ENCODE measurements at regions not wholly inside any gene's neighbourhood (a gene's known extent, or its start where the extent isn't known, plus 50 kb on each side); places are given as distances from the start of the nearest gene placed in this dataset.

- H3K4me1 Mint-ChIP-seq (ENCODE audit: low read depth, unreplicated experiment): no peaks in the 10 kb centered on the region
- H2AFZ ChIP-seq (ENCODE audit: low read depth, low read length): no peak overlapping the region
- FAIRE-seq (no peak), DNase-seq (ENCODE audit: low read depth) (no peak)
- H3K27ac Mint-ChIP-seq (ENCODE audit: unreplicated experiment): no peak overlapping the region
- no peaks in the 10 kb centered on the region for H3K27me3 Mint-ChIP-seq (ENCODE audit: low read depth, unreplicated experiment)
- H3K4me3 Mint-ChIP-seq (ENCODE audit: unreplicated experiment): no peak overlapping the region
- H3K9me3 Mint-ChIP-seq (ENCODE audit: unreplicated experiment): no peaks in the 10 kb centered on the region
- TF ChIP-seq EZH2 (IDR thresholded peaks at IDR 0.05; ENCODE audit: insufficient read depth, low read length) (no peak), CTCF (IDR thresholded peaks at IDR 0.05; ENCODE audit: insufficient read depth, low read depth, low read length) (no peak)
- no peaks in the 10 kb centered on the region for H3K36me3 Mint-ChIP-seq (ENCODE audit: low read depth, unreplicated experiment)
- no peaks in the 10 kb centered on the region for H4K20me1 ChIP-seq (ENCODE audit: insufficient read depth, low read length)
- H3K9me3 ChIP-seq (ENCODE audit: insufficient read depth, low read depth, low read length): no peaks in the 10 kb centered on the region
- H3K27me3 ChIP-seq (ENCODE audit: insufficient read depth, low read length): no peaks in the 10 kb centered on the region
- H3K4me2 ChIP-seq (ENCODE audit: low read length): no peak overlapping the region
- no peak overlapping the region for H3K27ac ChIP-seq (ENCODE audit: low read depth, low read length)
- no peak overlapping the region for H3K4me3 ChIP-seq (ENCODE audit: insufficient read depth, low read depth, low read length)
- H3K9ac ChIP-seq (ENCODE audit: low read length): no peak overlapping the region
- H3K79me2 ChIP-seq (ENCODE audit: insufficient read depth, low read length): no peaks in the 10 kb centered on the region
- no peaks in the 10 kb centered on the region for H3K36me3 ChIP-seq (ENCODE audit: insufficient read depth, low read length)
- H3K4me1 ChIP-seq (ENCODE audit: insufficient read depth, low read length): no peaks in the 10 kb centered on the region
Measured at GRCh38 chr3:162802228-162802965, 1305.8 kb downstream of the OTOL1 start.

- no peaks in the 10 kb centered on the region for H3K9me3 ChIP-seq (ENCODE audit: insufficient read depth, low read depth, low read length)
- no peak overlapping the region for H3K4me2 ChIP-seq (ENCODE audit: low read length)
- FAIRE-seq (no peak), DNase-seq (ENCODE audit: low read depth) (no peak)
- H3K27me3 ChIP-seq (ENCODE audit: insufficient read depth, low read length): no peaks in the 10 kb centered on the region
- no peak overlapping the region for H3K9ac ChIP-seq (ENCODE audit: low read length)
- TF ChIP-seq CTCF (IDR thresholded peaks at IDR 0.05; ENCODE audit: insufficient read depth, low read depth, low read length) (no peak), EZH2 (IDR thresholded peaks at IDR 0.05; ENCODE audit: insufficient read depth, low read length) (no peak)
- Mint-ChIP-seq H3K4me3 (ENCODE audit: unreplicated experiment) (no peak overlapping the region), H3K9me3 (ENCODE audit: unreplicated experiment) (no peaks in the 10 kb centered on the region), H3K4me1 (ENCODE audit: low read depth, unreplicated experiment) (no peaks in the 10 kb centered on the region), H3K27ac (ENCODE audit: unreplicated experiment) (no peak overlapping the region), H3K27me3 (ENCODE audit: low read depth, unreplicated experiment) (no peaks in the 10 kb centered on the region), H3K36me3 (ENCODE audit: low read depth, unreplicated experiment) (no peaks in the 10 kb centered on the region)
- H3K4me3 ChIP-seq (ENCODE audit: insufficient read depth, low read depth, low read length): no peak overlapping the region
- H4K20me1 ChIP-seq (ENCODE audit: insufficient read depth, low read length): no peaks in the 10 kb centered on the region
- H2AFZ ChIP-seq (ENCODE audit: low read depth, low read length): no peak overlapping the region
- H3K27ac ChIP-seq (ENCODE audit: low read depth, low read length): no peak overlapping the region
- no peaks in the 10 kb centered on the region for H3K36me3 ChIP-seq (ENCODE audit: insufficient read depth, low read length)
- no peaks in the 10 kb centered on the region for H3K79me2 ChIP-seq (ENCODE audit: insufficient read depth, low read length)
- no peaks in the 10 kb centered on the region for H3K4me1 ChIP-seq (ENCODE audit: insufficient read depth, low read length)
Measured at GRCh38 chr3:162810776-162811175, 1314.2 kb downstream of the OTOL1 start.

GRCh38 chr3:162842549-162843216, 1346.1 kb downstream of the OTOL1 start:
- H3K4me3 ChIP-seq (ENCODE audit: insufficient read depth, low read depth, low read length): no peak overlapping the region

More at GRCh38 chr3:162842549-162843216, 1346.1 kb downstream of the OTOL1 start:
- Histone ChIP-seq H3K27ac (ENCODE audit: low read depth, low read length) (no peak overlapping the region), H3K36me3 (ENCODE audit: insufficient read depth, low read length) (no peaks in the 10 kb centered on the region), H3K9me3 (ENCODE audit: insufficient read depth, low read depth, low read length) (no peaks in the 10 kb centered on the region), H3K79me2 (ENCODE audit: insufficient read depth, low read length) (no peaks in the 10 kb centered on the region), H3K4me2 (ENCODE audit: low read length) (no peak overlapping the region), H3K27me3 (ENCODE audit: insufficient read depth, low read length) (no peaks in the 10 kb centered on the region), H3K4me1 (ENCODE audit: insufficient read depth, low read length) (no peaks in the 10 kb centered on the region), H3K9ac (ENCODE audit: low read length) (no peak overlapping the region), H4K20me1 (ENCODE audit: insufficient read depth, low read length) (no peaks in the 10 kb centered on the region), H2AFZ (ENCODE audit: low read depth, low read length) (no peak overlapping the region)
- Mint-ChIP-seq H3K4me3 (ENCODE audit: unreplicated experiment) (no peak overlapping the region), H3K36me3 (ENCODE audit: low read depth, unreplicated experiment) (no peaks in the 10 kb centered on the region), H3K27me3 (ENCODE audit: low read depth, unreplicated experiment) (no peaks in the 10 kb centered on the region), H3K27ac (ENCODE audit: unreplicated experiment) (no peak overlapping the region), H3K9me3 (ENCODE audit: unreplicated experiment) (no peaks in the 10 kb centered on the region), H3K4me1 (ENCODE audit: low read depth, unreplicated experiment) (no peaks in the 10 kb centered on the region)
- FAIRE-seq (no peak), DNase-seq (ENCODE audit: low read depth) (no peak)
- no peak for TF ChIP-seq CTCF (IDR thresholded peaks at IDR 0.05; ENCODE audit: insufficient read depth, low read depth, low read length)
- TF ChIP-seq EZH2 (IDR thresholded peaks at IDR 0.05; ENCODE audit: insufficient read depth, low read length): no peak
